Stimulated activated CD8-positive, alpha-beta memory T cell treated with anti-CD3 and anti-CD28 coated beads, Interleukin-4, amount 100 ng/mL, for 24 hours (primary cell): ENCODE measurements at regions not wholly inside any gene's neighbourhood (a gene's known extent, or its start where the extent isn't known, plus 50 kb on each side); places are given as distances from the start of the nearest gene placed in this dataset.
"Not testable (repeated sequence)": the region's sequence is repeated elsewhere in the genome, so short reads cannot be mapped to it uniquely, and the experiment has no call there.

Source experiments
- DNase-seq: peaks from one replicate; pipeline ENCODE4 v3.0.0-alpha.2; 2020; ENCODE audit warnings: low read depth

- DNase-seq = no peak
Observed at GRCh38 chr1:166698771-166699170, 140.5 kb upstream of the POGK start.

- no peak for DNase-seq
Observed at GRCh38 chr1:166699613-166700012, 139.7 kb upstream of the POGK start.

GRCh38 chr1:166700696-166701095, 138.6 kb upstream of the POGK start:
- no peak for DNase-seq

GRCh38 chr1:166701603-166702100, 137.6 kb upstream of the POGK start:
- DNase-seq = no peak

GRCh38 chr1:166703141-166703540, 136.1 kb upstream of the POGK start:
- no peak for DNase-seq

- DNase-seq = no peak
Observed at GRCh38 chr1:166703726-166704462, 135.4 kb upstream of the POGK start.

GRCh38 chr1:166705376-166706289, 133.6 kb upstream of the POGK start:
- DNase-seq = no peak

GRCh38 chr1:166716620-166717019, 122.7 kb upstream of the POGK start:
- DNase-seq = no peak

GRCh38 chr1:166721145-166721544, 118.1 kb upstream of the POGK start:
- DNase-seq = no peak

GRCh38 chr1:166730299-166730888, 108.9 kb upstream of the POGK start:
- no peak for DNase-seq

GRCh38 chr1:166738140-166738539, 101.1 kb upstream of the POGK start:
- no peak for DNase-seq

GRCh38 chr1:166738873-166739272, 100.4 kb upstream of the POGK start:
- DNase-seq = no peak

- DNase-seq = no peak
Observed at GRCh38 chr1:166740668-166741276, 98.5 kb upstream of the POGK start.

- DNase-seq = no peak
Observed at GRCh38 chr1:166763318-166763717, 76.0 kb upstream of the POGK start.

GRCh38 chr1:166766942-166767341, 72.3 kb upstream of the POGK start:
- no peak for DNase-seq

GRCh38 chr1:166784646-166785045, 54.6 kb upstream of the POGK start:
- DNase-seq = not testable (repeated sequence)

- no peak for DNase-seq
Observed at GRCh38 chr1:166785987-166786386, 53.3 kb upstream of the POGK start.

- no peak for DNase-seq
Observed at GRCh38 chr1:166789286-166789685, 50.0 kb upstream of the POGK start.
